ENCODE measurements at regions not wholly inside any gene's neighbourhood (a gene's known extent, or its start where the extent isn't known, plus 50 kb on each side); places are given as distances from the start of the nearest gene placed in this dataset.

GRCh38 chr3:163768048-163768447 lies 1310.2 kb downstream of the SI start:
- Histone ChIP-seq H3K4me3 (ENCODE audit: low read length) (no peak overlapping the region), H3K27ac (ENCODE audit: low read depth, low read length) (no peak overlapping the region), H3K27me3 (ENCODE audit: control insufficient read depth in 2 of 2, insufficient read depth in 2 of 2, low read length in 2 of 2) (no peaks in the 10 kb centered on the region), H3K36me3 (ENCODE audit: control insufficient read depth in 2 of 3, insufficient read depth in 3 of 3, low read length in 3 of 3) (no peaks in the 10 kb centered on the region), H3K9me3 (ENCODE audit: control insufficient read depth in 2 of 3, low read length in 3 of 3) (no peaks in the 10 kb centered on the region), H3K4me1 (ENCODE audit: control insufficient read depth in 2 of 2, insufficient read depth in 2 of 2, low read length in 2 of 2) (no peaks in the 10 kb centered on the region)
- Mint-ChIP-seq H3K27ac (no peak overlapping the region), H3K4me3 (no peak overlapping the region), H3K9me3 (peaks cover 2 to 30% (median 7%) of the 10 kb centered on the region in 11 donors), H3K4me1 (no peaks in the 10 kb centered on the region), H3K27me3 (no peaks in the 10 kb centered on the region), H3K36me3 (no peaks in the 10 kb centered on the region)
- ChIA-PET CTCF (no interaction called here), POLR2A (no interaction called here)
- DNase-seq (no peak), ATAC-seq (no peak)
- intact Hi-C loops (cut with micrococcal nuclease) = no loop called here

DNA sequence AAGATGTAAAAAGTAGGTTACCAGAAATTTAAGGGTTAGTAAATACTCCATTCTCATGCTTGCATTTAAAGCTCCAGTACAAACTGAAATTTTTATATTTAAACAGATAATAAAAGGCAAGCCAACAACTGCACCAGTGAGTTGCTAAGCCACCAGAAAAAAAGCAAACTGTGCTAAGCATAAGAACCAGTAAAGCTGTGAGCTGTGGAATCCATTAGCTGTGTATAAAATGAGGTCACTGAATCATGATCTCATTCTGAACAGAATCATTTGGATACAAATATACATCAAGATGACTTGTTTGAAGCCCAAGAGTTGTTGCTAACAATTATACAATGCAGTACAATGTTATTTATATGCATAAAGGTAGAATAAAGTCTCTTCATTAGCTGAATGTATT lies 1312.2 kb downstream of the SI start:
- ChIA-PET POLR2A (no interaction called here), CTCF (no interaction called here)
- H3K9me3 Mint-ChIP-seq = peaks cover 0 to 17% (median 7%) of the 10 kb centered on the region in 11 donors
- Histone ChIP-seq H3K27me3 (ENCODE audit: control insufficient read depth in 2 of 2, insufficient read depth in 2 of 2, low read length in 2 of 2) (no peaks in the 10 kb centered on the region), H3K27ac (ENCODE audit: low read depth, low read length) (no peak overlapping the region), H3K36me3 (ENCODE audit: control insufficient read depth in 2 of 3, insufficient read depth in 3 of 3, low read length in 3 of 3) (no peaks in the 10 kb centered on the region), H3K4me3 (ENCODE audit: low read length) (no peak overlapping the region), H3K4me1 (ENCODE audit: control insufficient read depth in 2 of 2, insufficient read depth in 2 of 2, low read length in 2 of 2) (no peaks in the 10 kb centered on the region), H3K9me3 (ENCODE audit: control insufficient read depth in 2 of 3, low read length in 3 of 3) (no peaks in the 10 kb centered on the region)
- no peaks in the 10 kb centered on the region for H3K27me3 Mint-ChIP-seq
- ATAC-seq (no peak), DNase-seq (no peak)
- H3K4me3 Mint-ChIP-seq = no peak overlapping the region
- no peak overlapping the region for H3K27ac Mint-ChIP-seq
- H3K4me1 Mint-ChIP-seq = no peaks in the 10 kb centered on the region
- no peaks in the 10 kb centered on the region for H3K36me3 Mint-ChIP-seq
- intact Hi-C loops (cut with micrococcal nuclease) = no loop called here

- no peak for ATAC-seq
- no peak overlapping the region for H3K4me3 Mint-ChIP-seq
- H3K36me3 ChIP-seq (ENCODE audit: control insufficient read depth in 2 of 3, insufficient read depth in 3 of 3, low read length in 3 of 3) = no peaks in the 10 kb centered on the region
Observed at GRCh38 chr3:163753033-163753432, 1325.3 kb downstream of the SI start.

DNA sequence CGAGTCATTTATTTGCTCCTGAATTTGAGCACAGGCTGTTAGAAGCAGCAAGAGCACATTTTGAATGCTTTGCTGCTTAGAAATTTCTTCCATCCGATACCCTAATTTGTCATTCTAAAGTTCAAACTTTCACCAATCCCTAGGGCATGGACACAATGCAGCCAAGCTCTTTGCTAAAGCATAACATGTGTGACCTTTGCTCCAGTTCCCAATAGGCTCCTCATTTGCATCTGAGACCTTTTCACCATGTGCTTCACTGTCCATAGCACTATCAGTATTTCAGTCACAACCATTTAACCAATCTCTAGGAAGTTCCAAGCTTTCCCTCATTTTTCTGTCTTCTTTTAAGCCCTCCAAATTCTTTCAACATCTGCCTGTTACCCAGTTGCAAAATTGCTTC lies 1333.1 kb downstream of the SI start:
- Histone ChIP-seq H3K4me3 (ENCODE audit: low read length) (no peak overlapping the region), H3K4me1 (ENCODE audit: control insufficient read depth in 2 of 2, insufficient read depth in 2 of 2, low read length in 2 of 2) (no peaks in the 10 kb centered on the region), H3K27ac (ENCODE audit: low read depth, low read length) (no peak overlapping the region), H3K36me3 (ENCODE audit: control insufficient read depth in 2 of 3, insufficient read depth in 3 of 3, low read length in 3 of 3) (no peaks in the 10 kb centered on the region), H3K9me3 (ENCODE audit: control insufficient read depth in 2 of 3, low read length in 3 of 3) (no peaks in the 10 kb centered on the region), H3K27me3 (ENCODE audit: control insufficient read depth in 2 of 2, insufficient read depth in 2 of 2, low read length in 2 of 2) (no peaks in the 10 kb centered on the region)
- H3K36me3 Mint-ChIP-seq = no peaks in the 10 kb centered on the region
- no peaks in the 10 kb centered on the region for H3K27me3 Mint-ChIP-seq
- H3K9me3 Mint-ChIP-seq = peaks cover 2 to 21% (median 8%) of the 10 kb centered on the region in 11 donors
- no peak overlapping the region for H3K27ac Mint-ChIP-seq
- no peak for ATAC-seq
- H3K4me3 Mint-ChIP-seq = no peak overlapping the region
- POLR2A ChIA-PET = no interaction called here
- DNase-seq = no peak
- CTCF ChIA-PET = no interaction called here
- H3K4me1 Mint-ChIP-seq = no peaks in the 10 kb centered on the region
- intact Hi-C loops (cut with micrococcal nuclease) = no loop called here

More at GRCh38 chr3:163753033-163753432, 1325.3 kb downstream of the SI start:
- H3K36me3 Mint-ChIP-seq = no peaks in the 10 kb centered on the region
- peaks cover 3 to 36% (median 17%) of the 10 kb centered on the region in 11 donors for H3K9me3 Mint-ChIP-seq
- Histone ChIP-seq H3K27me3 (ENCODE audit: control insufficient read depth in 2 of 2, insufficient read depth in 2 of 2, low read length in 2 of 2) (no peaks in the 10 kb centered on the region), H3K9me3 (ENCODE audit: control insufficient read depth in 2 of 3, low read length in 3 of 3) (no peaks in the 10 kb centered on the region), H3K4me3 (ENCODE audit: low read length) (no peak overlapping the region), H3K27ac (ENCODE audit: low read depth, low read length) (no peak overlapping the region), H3K4me1 (ENCODE audit: control insufficient read depth in 2 of 2, insufficient read depth in 2 of 2, low read length in 2 of 2) (no peaks in the 10 kb centered on the region)
- H3K27me3 Mint-ChIP-seq = no peaks in the 10 kb centered on the region
- no peaks in the 10 kb centered on the region for H3K4me1 Mint-ChIP-seq
- DNase-seq = no peak
- H3K27ac Mint-ChIP-seq = no peak overlapping the region
- intact Hi-C loops (cut with micrococcal nuclease) = no loop called here
- CTCF ChIA-PET = no interaction called here
- POLR2A ChIA-PET = no interaction called here

DNA sequence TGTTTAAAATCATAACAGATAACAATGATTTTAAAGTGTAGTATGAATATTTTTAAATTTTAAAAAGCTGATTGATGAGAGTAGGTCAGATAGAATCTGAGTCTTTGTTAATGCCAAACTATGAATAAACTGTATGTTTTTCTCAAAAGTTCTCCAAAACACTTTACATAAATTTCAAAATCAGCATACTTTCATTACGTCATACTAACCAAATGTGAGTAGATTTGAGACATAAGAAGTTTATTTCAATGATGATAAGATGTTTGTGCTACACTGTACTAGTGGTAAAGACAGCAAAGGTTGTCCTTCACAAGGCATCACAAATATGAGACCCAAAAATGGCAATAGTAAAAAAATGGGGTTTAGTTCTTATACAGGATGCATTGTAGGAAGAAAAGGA lies 1342.9 kb downstream of the SI start:
- no peaks in the 10 kb centered on the region for H3K9me3 ChIP-seq (ENCODE audit: control insufficient read depth in 2 of 3, low read length in 3 of 3)
- Mint-ChIP-seq H3K9me3 (peaks cover 0 to 21% (median 4%) of the 10 kb centered on the region in 11 donors), H3K27ac (no peak overlapping the region), H3K36me3 (no peaks in the 10 kb centered on the region), H3K27me3 (no peaks in the 10 kb centered on the region), H3K4me1 (no peaks in the 10 kb centered on the region), H3K4me3 (no peak overlapping the region)
- no peak overlapping the region for H3K27ac ChIP-seq (ENCODE audit: low read depth, low read length)
- ChIA-PET CTCF (no interaction called here), POLR2A (no interaction called here)
- H3K27me3 ChIP-seq (ENCODE audit: control insufficient read depth in 2 of 2, insufficient read depth in 2 of 2, low read length in 2 of 2) = no peaks in the 10 kb centered on the region
- H3K4me3 ChIP-seq (ENCODE audit: low read length) = no peak overlapping the region
- DNase-seq (no peak), ATAC-seq (no peak)
- H3K4me1 ChIP-seq (ENCODE audit: control insufficient read depth in 2 of 2, insufficient read depth in 2 of 2, low read length in 2 of 2) = no peaks in the 10 kb centered on the region
- intact Hi-C loops (cut with micrococcal nuclease) = no loop called here
- no peaks in the 10 kb centered on the region for H3K36me3 ChIP-seq (ENCODE audit: control insufficient read depth in 2 of 3, insufficient read depth in 3 of 3, low read length in 3 of 3)

GRCh38 chr3:163730684-163731083 lies 1347.6 kb downstream of the SI start:
- H3K36me3 ChIP-seq (ENCODE audit: control insufficient read depth in 2 of 3, insufficient read depth in 3 of 3, low read length in 3 of 3) = no peaks in the 10 kb centered on the region
- H3K27me3 ChIP-seq (ENCODE audit: control insufficient read depth in 2 of 2, insufficient read depth in 2 of 2, low read length in 2 of 2) = no peaks in the 10 kb centered on the region
- CTCF ChIA-PET = no interaction called here
- Mint-ChIP-seq H3K9me3 (peaks cover 0 to 14% (median 2%) of the 10 kb centered on the region in 11 donors), H3K36me3 (no peaks in the 10 kb centered on the region), H3K4me1 (no peaks in the 10 kb centered on the region), H3K27ac (no peak overlapping the region), H3K27me3 (no peaks in the 10 kb centered on the region), H3K4me3 (no peak overlapping the region)
- ATAC-seq (no peak), DNase-seq (no peak)
- H3K4me3 ChIP-seq (ENCODE audit: low read length) = no peak overlapping the region
- no peak overlapping the region for H3K27ac ChIP-seq (ENCODE audit: low read depth, low read length)
- no peaks in the 10 kb centered on the region for H3K4me1 ChIP-seq (ENCODE audit: control insufficient read depth in 2 of 2, insufficient read depth in 2 of 2, low read length in 2 of 2)
- H3K9me3 ChIP-seq (ENCODE audit: control insufficient read depth in 2 of 3, low read length in 3 of 3) = no peaks in the 10 kb centered on the region
- POLR2A ChIA-PET = no interaction called here
- intact Hi-C loops (cut with micrococcal nuclease) = no loop called here

- ChIA-PET POLR2A (no interaction called here), CTCF (no interaction called here)
- no peaks in the 10 kb centered on the region for H3K27me3 ChIP-seq (ENCODE audit: control insufficient read depth in 2 of 2, insufficient read depth in 2 of 2, low read length in 2 of 2)
- peaks cover 0 to 15% (median 3%) of the 10 kb centered on the region in 11 donors for H3K9me3 Mint-ChIP-seq
- no peak overlapping the region for H3K27ac Mint-ChIP-seq
- H3K9me3 ChIP-seq (ENCODE audit: control insufficient read depth in 2 of 3, low read length in 3 of 3) = no peaks in the 10 kb centered on the region
- intact Hi-C loops (cut with micrococcal nuclease) = no loop called here
- H3K27me3 Mint-ChIP-seq = no peaks in the 10 kb centered on the region
- H3K4me1 Mint-ChIP-seq = peaks cover 0 to 5% (median 0%) of the 10 kb centered on the region in 7 donors
- H3K36me3 ChIP-seq (ENCODE audit: control insufficient read depth in 2 of 3, insufficient read depth in 3 of 3, low read length in 3 of 3) = no peaks in the 10 kb centered on the region
- no peaks in the 10 kb centered on the region for H3K36me3 Mint-ChIP-seq
- H3K4me3 ChIP-seq (ENCODE audit: low read length) = no peak overlapping the region
- H3K27ac ChIP-seq (ENCODE audit: low read depth, low read length) = no peak overlapping the region
- H3K4me3 Mint-ChIP-seq = no peak overlapping the region
- ATAC-seq = no peak
- no peak for DNase-seq
- no peaks in the 10 kb centered on the region for H3K4me1 ChIP-seq (ENCODE audit: control insufficient read depth in 2 of 2, insufficient read depth in 2 of 2, low read length in 2 of 2)
Observed at GRCh38 chr3:163726125-163726524, 1352.2 kb downstream of the SI start.

Data from naive thymus-derived CD4-positive, alpha-beta T cell (primary cell).